A673 (cell line): ENCODE measurements at regions not wholly inside any gene's neighbourhood (a gene's known extent, or its start where the extent isn't known, plus 50 kb on each side); places are given as distances from the start of the nearest gene placed in this dataset.

ENCODE experiments used
- CTCF ChIP-seq: fragments of 300-800, 200-600 bp; sonication (generic); conservative IDR thresholded peaks from 2 replicates; pipeline ENCODE4 v1.5.1; 2017; ENCODE audit warnings: low read depth, mild to moderate bottlenecking, antibody characterized with exemption, low read length, moderate library complexity, mixed read lengths
- EZH2 ChIP-seq: fragments of 200-600 bp; sonication (generic); IDR thresholded peaks from 2 replicates; pipeline ENCODE4 v1.6.1; 2017; ENCODE audit warnings: borderline replicate concordance, low read depth, mild to moderate bottlenecking, mixed read lengths, antibody characterized with exemption, low read length; ENCODE audit not compliant: poor library complexity, severe bottlenecking

GRCh38 chr3:106827515-106828213 lies 549.6 kb upstream of the CCDC54 start:
- TF ChIP-seq CTCF (no peak), EZH2 (no peak)
